ENCODE measurements at regions not wholly inside any gene's neighbourhood (a gene's known extent, or its start where the extent isn't known, plus 50 kb on each side); places are given as distances from the start of the nearest gene placed in this dataset.

DNA sequence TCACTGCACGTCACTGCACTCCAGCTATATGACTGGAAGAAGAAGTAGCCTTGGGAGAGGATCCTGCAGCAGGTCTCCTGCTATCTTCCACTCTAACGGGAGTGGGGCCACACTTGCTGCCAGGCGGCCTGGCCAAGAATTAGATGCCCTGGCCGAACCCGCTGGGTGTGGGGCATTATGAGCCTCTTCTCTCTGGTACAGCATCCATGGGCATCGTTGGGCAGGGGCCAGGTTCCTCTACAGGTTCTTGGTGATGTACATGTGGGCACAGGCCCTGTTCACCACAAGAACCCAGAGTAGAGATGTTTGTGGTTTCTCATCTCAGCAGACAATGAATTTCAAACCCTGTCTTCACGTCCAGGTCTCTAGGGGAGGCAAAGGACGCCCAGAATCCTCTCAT, 370.5 kb downstream of the NPHP4 start:
- no peak for TF ChIP-seq POLR2A (IDR thresholded peaks at IDR 0.05)
- TF ChIP-seq, protein P1, sequence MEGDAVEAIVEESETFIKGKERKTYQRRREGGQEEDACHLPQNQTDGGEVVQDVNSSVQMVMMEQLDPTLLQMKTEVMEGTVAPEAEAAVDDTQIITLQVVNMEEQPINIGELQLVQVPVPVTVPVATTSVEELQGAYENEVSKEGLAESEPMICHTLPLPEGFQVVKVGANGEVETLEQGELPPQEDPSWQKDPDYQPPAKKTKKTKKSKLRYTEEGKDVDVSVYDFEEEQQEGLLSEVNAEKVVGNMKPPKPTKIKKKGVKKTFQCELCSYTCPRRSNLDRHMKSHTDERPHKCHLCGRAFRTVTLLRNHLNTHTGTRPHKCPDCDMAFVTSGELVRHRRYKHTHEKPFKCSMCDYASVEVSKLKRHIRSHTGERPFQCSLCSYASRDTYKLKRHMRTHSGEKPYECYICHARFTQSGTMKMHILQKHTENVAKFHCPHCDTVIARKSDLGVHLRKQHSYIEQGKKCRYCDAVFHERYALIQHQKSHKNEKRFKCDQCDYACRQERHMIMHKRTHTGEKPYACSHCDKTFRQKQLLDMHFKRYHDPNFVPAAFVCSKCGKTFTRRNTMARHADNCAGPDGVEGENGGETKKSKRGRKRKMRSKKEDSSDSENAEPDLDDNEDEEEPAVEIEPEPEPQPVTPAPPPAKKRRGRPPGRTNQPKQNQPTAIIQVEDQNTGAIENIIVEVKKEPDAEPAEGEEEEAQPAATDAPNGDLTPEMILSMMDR (IDR thresholded peaks at IDR 0.05) = no peak

Data from breast epithelium (tissue), 3 donors.